GM23248 (cell line): ENCODE measurements at regions not wholly inside any gene's neighbourhood (a gene's known extent, or its start where the extent isn't known, plus 50 kb on each side); places are given as distances from the start of the nearest gene placed in this dataset.

Source experiments
- EZH2 ChIP-seq: fragments of 200-600 bp; sonication (generic); IDR thresholded peaks from 2 replicates; pipeline ENCODE4 v1.6.1; 2018; ENCODE audit warnings: antibody characterized with exemption, mild to moderate bottlenecking; ENCODE audit not compliant: insufficient read depth, poor library complexity, severe bottlenecking
- EZH2phosphoT487 ChIP-seq: fragments of 200-600 bp; sonication (generic); IDR thresholded peaks from 2 replicates; pipeline ENCODE4 v1.6.1; 2018; ENCODE audit warnings: antibody characterized with exemption, moderate library complexity, mild to moderate bottlenecking, low read depth; ENCODE audit not compliant: insufficient read depth

- no peak for TF ChIP-seq EZH2phosphoT487
- TF ChIP-seq EZH2: no peak
Measured at GRCh38 chr12:114092981-114093380, 126.9 kb upstream of the RBM19 start.
